ENCODE measurements at regions not wholly inside any gene's neighbourhood (a gene's known extent, or its start where the extent isn't known, plus 50 kb on each side); places are given as distances from the start of the nearest gene placed in this dataset.

DNA sequence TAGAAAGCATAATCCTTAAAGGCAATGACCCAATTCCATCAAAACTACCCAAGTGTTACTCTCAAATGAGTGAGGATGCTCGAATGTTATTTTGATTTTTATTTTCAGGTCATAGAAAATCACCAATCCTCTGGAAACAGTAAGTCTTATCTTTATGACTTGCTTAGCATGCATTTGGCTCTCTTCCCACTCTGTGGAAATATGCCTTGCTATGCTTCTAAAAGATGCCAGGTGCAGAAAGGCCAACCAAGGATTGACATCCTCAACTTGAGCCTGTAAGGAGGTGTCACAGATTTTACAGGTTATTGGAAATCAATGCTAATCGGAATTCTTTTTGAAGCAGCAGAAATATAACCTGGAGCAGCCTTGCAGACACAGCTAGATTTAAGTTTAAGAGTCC lies 543.9 kb upstream of the LINC00305 start:
- TF ChIP-seq CTCF (conservative IDR thresholded peaks at IDR 0.05 in 1 of 2, IDR thresholded peaks at IDR 0.05 in 1 of 2; ENCODE audit: low read depth in 1 of 2, low read length in 2 of 2) (no peak), EZH2 (IDR thresholded peaks at IDR 0.05; ENCODE audit: low read length, missing control alignments) (no peak)

Data from fibroblast of lung (primary cell).